B cell (primary cell): ENCODE measurements at regions not wholly inside any gene's neighbourhood (a gene's known extent, or its start where the extent isn't known, plus 50 kb on each side); places are given as distances from the start of the nearest gene placed in this dataset.

Source experiments
- ATAC-seq: fragments of 200-7000 bp; cut with Tn5 transposase; one replicate; pipeline ENCODE4 v1.10.0; 2021; ENCODE audit warnings: low read depth, mild to moderate bottlenecking, moderate number of reproducible peaks, moderate library complexity
- CTCF ChIA-PET: fragments of 350-600 bp; sonication (Branson Sonifier 250); formaldehyde crosslinking; loops from one replicate; lab custom pipeline; 2021; ENCODE audit warnings: antibody characterized with exemption, inconsistent platforms; lab: Charles Lee
- POLR2A ChIA-PET: fragments of 350-600 bp; sonication (Branson Sonifier 250); formaldehyde crosslinking; loops from one replicate; lab custom pipeline; 2021; ENCODE audit warnings: antibody characterized with exemption; lab: Charles Lee
- DNase-seq: peaks from one replicate; pipeline ENCODE4 v3.0.0; 2013
- H2AFZ ChIP-seq: 2 replicates; pipeline ENCODE4 v1.6.1; 2012; ENCODE audit warnings: mild to moderate bottlenecking, low read depth, low read length; ENCODE audit not compliant: insufficient read depth, poor library complexity, severe bottlenecking
- H3K27ac ChIP-seq, 2 donors: 1 replicate in 1 of 2; 2 replicates in 1 of 2; pipeline ENCODE4 v1.5.1; 2012 to 2013; ENCODE audit warnings: low read length in 2 of 2, mild to moderate bottlenecking in 2 of 2, moderate library complexity in 1 of 2
- H3K27me3 ChIP-seq, 4 experiments: fragments of 200-600 bp in 1 of 4; sonication (generic) in 1 of 4; replicated peaks in 1 of 4; 1 replicate in 2 of 4; 2 replicates in 2 of 4; pipeline versions ENCODE4 v1.6.1 to v1.7.0; 2013 to 2016; ENCODE audit warnings: low read length in 3 of 4, mild to moderate bottlenecking in 2 of 4, mixed read lengths in 1 of 4, moderate library complexity in 1 of 4; ENCODE audit not compliant: insufficient read depth in 4 of 4, control insufficient read depth in 3 of 4; ENCODE audit errors: control extremely low read depth in 1 of 4
- H3K36me3 ChIP-seq, 2 experiments: replicated peaks in 1 of 2; 1 replicate in 1 of 2; 2 replicates in 1 of 2; pipeline versions ENCODE4 v1.6.1 to v1.7.1; 2013; ENCODE audit warnings: low read length in 1 of 2; ENCODE audit not compliant: insufficient read depth in 2 of 2, control insufficient read depth in 1 of 2; ENCODE audit errors: control extremely low read depth in 1 of 2, extremely low read depth in 1 of 2
- H3K4me1 ChIP-seq, 2 donors: fragments of 200-600 bp in 1 of 2; sonication (generic) in 1 of 2; 1 replicate in 1 of 2; 2 replicates in 1 of 2; pipeline versions ENCODE4 v1.5.1 to v1.6.1; 2013 to 2017; ENCODE audit warnings: low read length in 2 of 2; ENCODE audit not compliant: control insufficient read depth in 2 of 2, insufficient read depth in 2 of 2
- H3K4me2 ChIP-seq: replicated peaks from 2 replicates; pipeline ENCODE3; 2012; ENCODE audit warnings: mild to moderate bottlenecking, low read depth, low read length; ENCODE audit not compliant: poor library complexity, severe bottlenecking
- H3K4me3 ChIP-seq, 5 experiments: fragments of 200-600 bp in 1 of 5; sonication (generic) in 1 of 5; 1 replicate in 3 of 5; 2 replicates in 2 of 5; pipeline versions ENCODE4 v1.5.1 to v1.7.0; 2011 to 2016; ENCODE audit warnings: low read length in 4 of 5, mild to moderate bottlenecking in 4 of 5, low read depth in 2 of 5, control low read depth in 1 of 5, moderate library complexity in 1 of 5; ENCODE audit not compliant: insufficient read depth in 1 of 5; ENCODE audit errors: control extremely low read depth in 1 of 5, extremely low read depth in 1 of 5
- H3K79me2 ChIP-seq: fragments of 200-600 bp; sonication (generic); one replicate; pipeline ENCODE4 v1.6.0; 2016; ENCODE audit warnings: low read length; ENCODE audit not compliant: control insufficient read depth, insufficient read depth
- H3K9ac ChIP-seq: fragments of 200-600 bp; sonication (generic); 2 replicates; pipeline ENCODE4 v1.6.1; 2017; ENCODE audit warnings: mild to moderate bottlenecking, low read length, moderate library complexity
- H3K9me3 ChIP-seq, 3 donors: one replicate each; pipeline versions ENCODE4 v1.6.1 to v1.7.1; 2013; ENCODE audit warnings: low read length in 2 of 3; ENCODE audit not compliant: control insufficient read depth in 2 of 3, insufficient read depth in 1 of 3; ENCODE audit errors: control extremely low read depth in 1 of 3
- H4K20me1 ChIP-seq: 2 replicates; pipeline ENCODE4 v1.6.0; 2012; ENCODE audit warnings: mild to moderate bottlenecking, low read length; ENCODE audit not compliant: insufficient read depth, control insufficient read depth, poor library complexity, severe bottlenecking
- H3K27ac Mint-ChIP-seq: one replicate; pipeline ENCODE4 v1.8.0; 2021; ENCODE audit warnings: mixed read lengths
- H3K27me3 Mint-ChIP-seq: one replicate; pipeline ENCODE4 v1.8.0; 2021; ENCODE audit warnings: mixed read lengths
- H3K4me1 Mint-ChIP-seq: one replicate; pipeline ENCODE4 v1.8.0; 2021; ENCODE audit warnings: mixed read lengths
- H3K4me3 Mint-ChIP-seq: one replicate; pipeline ENCODE4 v1.8.0; 2021; ENCODE audit warnings: mixed read lengths
- H3K9me3 Mint-ChIP-seq: one replicate; pipeline ENCODE4 v1.8.0; 2022; ENCODE audit warnings: mixed read lengths; ENCODE audit not compliant: insufficient read depth
- CTCF ChIP-seq: fragments of 200-600 bp; IDR thresholded peaks from one replicate; pipeline ENCODE4 v1.8.0; 2022; ENCODE audit warnings: antibody characterized with exemption, mild to moderate bottlenecking
- EZH2 ChIP-seq: IDR thresholded peaks from 2 replicates; pipeline ENCODE4 v1.6.1; 2012; ENCODE audit warnings: borderline replicate concordance, low read depth, mild to moderate bottlenecking, moderate library complexity, low read length; ENCODE audit not compliant: insufficient read depth, poor library complexity, severe bottlenecking
- WGBS: methylation state at CpG from one replicate; pipeline ENCODE4 v1.1.5; 2013; ENCODE audit warnings: missing lambda C conversion rate; ENCODE audit not compliant: insufficient coverage; 5-methylcytosine and 5-hydroxymethylcytosine counted together
- intact Hi-C: fragments of 100-400 bp; cut with micrococcal nuclease; formaldehyde crosslinking; loops from one replicate; pipeline ENCODE4 v1.10.0; 2022

- H3K9me3 Mint-ChIP-seq = no peaks in the 10 kb centered on the region
- WGBS = no CpG with 5 or more reads among the region's 2 CpGs
- DNase-seq = no peak
- Histone ChIP-seq H3K27me3 (peaks cover 0 to 9% (median 0%) of the 10 kb centered on the region in 4 experiments), H3K9me3 (no peaks in the 10 kb centered on the region), H3K36me3 (no peaks in the 10 kb centered on the region), H2AFZ (no peak overlapping the region), H4K20me1 (no peaks in the 10 kb centered on the region), H3K4me3 (no peak overlapping the region), H3K27ac (no peak overlapping the region), H3K9ac (no peak overlapping the region), H3K4me2 (no peak overlapping the region), H3K79me2 (no peaks in the 10 kb centered on the region), H3K4me1 (no peaks in the 10 kb centered on the region)
- TF ChIP-seq CTCF (no peak), EZH2 (no peak)
- H3K4me3 Mint-ChIP-seq = no peak overlapping the region
- no peaks in the 10 kb centered on the region for H3K4me1 Mint-ChIP-seq
- no peak overlapping the region for H3K27ac Mint-ChIP-seq
- ATAC-seq = no peak
- peaks cover 9% of the 10 kb centered on the region for H3K27me3 Mint-ChIP-seq
- POLR2A ChIA-PET = no interaction called here
- CTCF ChIA-PET = no interaction called here
- intact Hi-C loops = no loop called here
Observed at GRCh38 chr12:65765436-65765813, 58.9 kb upstream of the HMGA2 start.

GRCh38 chr12:65769880-65770279 is 54.4 kb upstream of the HMGA2 start:
- Histone ChIP-seq H4K20me1 (no peaks in the 10 kb centered on the region), H3K27ac (no peak overlapping the region), H3K4me3 (no peak overlapping the region), H3K9me3 (no peaks in the 10 kb centered on the region), H3K4me2 (no peak overlapping the region), H3K27me3 (peaks cover 0 to 9% (median 0%) of the 10 kb centered on the region in 4 experiments), H2AFZ (no peak overlapping the region), H3K79me2 (no peaks in the 10 kb centered on the region), H3K4me1 (no peaks in the 10 kb centered on the region), H3K9ac (no peak overlapping the region), H3K36me3 (no peaks in the 10 kb centered on the region)
- no peak for DNase-seq
- no peak for TF ChIP-seq EZH2
- TF ChIP-seq CTCF = no peak
- Mint-ChIP-seq H3K9me3 (no peaks in the 10 kb centered on the region), H3K4me3 (no peak overlapping the region), H3K27me3 (peaks cover 11% of the 10 kb centered on the region), H3K4me1 (no peaks in the 10 kb centered on the region), H3K27ac (no peak overlapping the region)
- WGBS = 90% methylated on average over 6 of the region's 6 CpGs
- intact Hi-C loops = no loop called here
- ChIA-PET CTCF (no interaction called here), POLR2A (no interaction called here)
- no peak for ATAC-seq
